WTC11 (cell line): ENCODE measurements at regions not wholly inside any gene's neighbourhood (a gene's known extent, or its start where the extent isn't known, plus 50 kb on each side); places are given as distances from the start of the nearest gene placed in this dataset.

Experiments
- ATAC-seq: fragments of 200-7000 bp; cut with Tn5 transposase; 2 replicates; pipeline ENCODE4 v1.10.0; 2021; ENCODE audit warnings: mild to moderate bottlenecking, moderate library complexity
- CTCF ChIA-PET: fragments of 300-600 bp; sonication (Branson Sonifier 250); formaldehyde crosslinking; loops from one replicate; lab custom pipeline; 2021; ENCODE audit warnings: antibody characterized with exemption; lab: Charles Lee
- POLR2A ChIA-PET: fragments of 350-600 bp; sonication (Branson Sonifier 250); formaldehyde crosslinking; loops from one replicate; lab custom pipeline; 2021; ENCODE audit warnings: antibody characterized with exemption; lab: Charles Lee
- DNase-seq: peaks from one replicate; pipeline ENCODE4 v3.0.0; 2021; ENCODE audit warnings: low spot score
- H3K27ac Mint-ChIP-seq: 2 replicates; pipeline ENCODE4 v1.8.0; 2021; ENCODE audit warnings: mixed read lengths
- H3K27me3 Mint-ChIP-seq: 2 replicates; pipeline ENCODE4 v1.8.0; 2021; ENCODE audit warnings: low read depth, mild to moderate bottlenecking, moderate library complexity, mixed read lengths
- H3K36me3 Mint-ChIP-seq: 2 replicates; pipeline ENCODE4 v1.8.0; 2021; ENCODE audit warnings: mixed read lengths
- H3K4me1 Mint-ChIP-seq: 2 replicates; pipeline ENCODE4 v1.8.0; 2022; ENCODE audit warnings: mixed read lengths
- H3K4me3 Mint-ChIP-seq: 2 replicates; pipeline ENCODE4 v1.8.0; 2021; ENCODE audit warnings: mild to moderate bottlenecking, moderate library complexity, mixed read lengths
- H3K9me3 Mint-ChIP-seq: 2 replicates; pipeline ENCODE4 v1.8.0; 2021; ENCODE audit warnings: mixed read lengths
- ARID4B ChIP-seq: sonication (generic); formaldehyde crosslinking; IDR thresholded peaks from 2 replicates; pipeline ENCODE4 v1.8.0; 2023; ENCODE audit warnings: missing genetic modification reagents, mild to moderate bottlenecking, borderline replicate concordance
- ATF2 ChIP-seq: sonication (generic); formaldehyde crosslinking; IDR thresholded peaks from 2 replicates; pipeline ENCODE4 v1.8.1; 2022; ENCODE audit warnings: low read depth, missing genetic modification reagents, borderline replicate concordance
- CREB1 ChIP-seq: sonication (generic); formaldehyde crosslinking; IDR thresholded peaks from 2 replicates; pipeline ENCODE4 v1.8.0; 2023; ENCODE audit warnings: mild to moderate bottlenecking, missing genetic modification reagents
- CREM ChIP-seq: sonication (generic); formaldehyde crosslinking; IDR thresholded peaks from 2 replicates; pipeline ENCODE4 v1.8.1; 2022; ENCODE audit warnings: mild to moderate bottlenecking, missing genetic modification reagents, moderate library complexity
- ERG ChIP-seq: fragments of 250-450 bp; sonication (Bioruptor Pico); IDR thresholded peaks from 2 replicates; pipeline ENCODE4 v1.8.0; 2021; ENCODE audit warnings: mild to moderate bottlenecking
- NFATC4 ChIP-seq: fragments of 250-450 bp; sonication (Bioruptor Pico); IDR thresholded peaks from 2 replicates; pipeline ENCODE4 v1.9.0; 2021; ENCODE audit warnings: mild to moderate bottlenecking
- USF1 ChIP-seq: sonication (generic); formaldehyde crosslinking; IDR thresholded peaks from 2 replicates; pipeline ENCODE4 v1.8.0; 2022; ENCODE audit warnings: mild to moderate bottlenecking, missing genetic modification reagents
- ZMAT4 ChIP-seq: fragments of 250-450 bp; sonication (Bioruptor Pico); IDR thresholded peaks from 2 replicates; pipeline ENCODE4 v1.9.0; 2021; ENCODE audit warnings: mild to moderate bottlenecking
- ZNF512 ChIP-seq: sonication (generic); formaldehyde crosslinking; IDR thresholded peaks from 2 replicates; pipeline ENCODE4 v1.8.1; 2022; ENCODE audit warnings: missing genetic modification reagents, borderline replicate concordance
- ZNF532 ChIP-seq: fragments of 250-450 bp; sonication (Bioruptor Pico); IDR thresholded peaks from 2 replicates; pipeline ENCODE4 v1.9.0; 2021; ENCODE audit warnings: mild to moderate bottlenecking, borderline replicate concordance

GRCh38 chr10:128865436-128866195 is 601.4 kb upstream of the MGMT start:
- Mint-ChIP-seq H3K36me3 (no peaks in the 10 kb centered on the region), H3K9me3 (peaks cover 14% of the 10 kb centered on the region), H3K4me3 (no peak overlapping the region), H3K4me1 (peaks cover 9% of the 10 kb centered on the region), H3K27ac (no peak overlapping the region), H3K27me3 (no peaks in the 10 kb centered on the region; the same call in 1 of the 2 replicates)
- no peak for TF ChIP-seq ATF2 (CRISPR knock-in tag)
- no peak for TF ChIP-seq ARID4B (CRISPR knock-in tag)
- no peak for TF ChIP-seq CREM
- no peak for TF ChIP-seq CREB1 (CRISPR knock-in tag)
- TF ChIP-seq ZNF512 (CRISPR knock-in tag) = no peak
- TF ChIP-seq ZMAT4 (CRISPR knock-in tag) = no peak
- TF ChIP-seq USF1 (CRISPR knock-in tag) = no peak
- TF ChIP-seq ZNF532 (CRISPR knock-in tag) = no peak
- TF ChIP-seq ERG (CRISPR knock-in tag) = no peak
- no peak for TF ChIP-seq NFATC4 (CRISPR knock-in tag)
- DNase-seq (no peak), ATAC-seq (no peak)
- CTCF ChIA-PET = no interaction called here
- POLR2A ChIA-PET = no interaction called here
